BJ (cell line): ENCODE measurements at regions not wholly inside any gene's neighbourhood (a gene's known extent, or its start where the extent isn't known, plus 50 kb on each side); places are given as distances from the start of the nearest gene placed in this dataset.

ENCODE experiments used
- CTCF ChIA-PET: fragments of 350-600 bp; formaldehyde crosslinking; extraction: SDS; loops from one replicate; lab custom pipeline; 2021; ENCODE audit warnings: antibody characterized with exemption, inconsistent platforms; lab: Yijun Ruan, JAX
- POLR2A ChIA-PET: fragments of 300-600 bp; sonication (Branson Sonifier 250); formaldehyde crosslinking; extraction: SDS; loops from one replicate; lab custom pipeline; 2021; ENCODE audit warnings: antibody characterized with exemption; lab: Charles Lee
- DNase-seq: peaks from one replicate; pipeline ENCODE4 v3.0.0-alpha.2; 2011; ENCODE audit warnings: low read depth
- H3K27me3 ChIP-seq: 2 replicates; pipeline ENCODE4 v1.6.0; 2011; ENCODE audit warnings: low read length; ENCODE audit not compliant: control insufficient read depth, insufficient read depth
- H3K36me3 ChIP-seq: 2 replicates; pipeline ENCODE4 v1.5.1; 2011; ENCODE audit warnings: low read length; ENCODE audit not compliant: control insufficient read depth, insufficient read depth
- H3K4me3 ChIP-seq: 2 replicates; pipeline ENCODE4 v1.5.1; 2011; ENCODE audit warnings: low read depth, mild to moderate bottlenecking, control low read depth, low read length
- TF ChIP-seq, protein P1 (sequence below): IDR thresholded peaks from 2 replicates; pipeline ENCODE4 v1.5.1; 2011; ENCODE audit warnings: low read depth, mild to moderate bottlenecking, control low read depth, inconsistent platforms, low read length, moderate library complexity; ENCODE audit not compliant: insufficient read depth

DNA sequence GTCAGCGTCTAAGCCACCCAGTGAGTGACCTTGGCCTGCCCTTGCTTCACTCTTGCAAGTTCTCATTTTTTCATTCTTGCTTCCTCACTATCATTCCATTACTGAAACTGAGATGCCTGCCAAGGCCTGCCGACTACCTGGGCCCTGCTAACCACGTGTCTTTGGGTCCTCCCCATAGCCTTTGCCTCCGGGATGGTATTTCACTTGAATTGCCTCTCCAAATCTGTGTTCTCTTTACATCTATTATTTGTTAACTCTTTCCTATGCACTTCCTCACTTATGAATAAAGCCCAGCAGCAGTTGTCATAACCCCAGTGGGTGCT, 234.6 kb downstream of the SNX10 start:
- ChIA-PET CTCF (interaction anchor here (0.7 kb wide), 1 partner anchor 65 kb away, joined by 3 read pairs; no protein-coding TSS in a partner anchor), POLR2A (no interaction called here)
- TF ChIP-seq, protein P1, sequence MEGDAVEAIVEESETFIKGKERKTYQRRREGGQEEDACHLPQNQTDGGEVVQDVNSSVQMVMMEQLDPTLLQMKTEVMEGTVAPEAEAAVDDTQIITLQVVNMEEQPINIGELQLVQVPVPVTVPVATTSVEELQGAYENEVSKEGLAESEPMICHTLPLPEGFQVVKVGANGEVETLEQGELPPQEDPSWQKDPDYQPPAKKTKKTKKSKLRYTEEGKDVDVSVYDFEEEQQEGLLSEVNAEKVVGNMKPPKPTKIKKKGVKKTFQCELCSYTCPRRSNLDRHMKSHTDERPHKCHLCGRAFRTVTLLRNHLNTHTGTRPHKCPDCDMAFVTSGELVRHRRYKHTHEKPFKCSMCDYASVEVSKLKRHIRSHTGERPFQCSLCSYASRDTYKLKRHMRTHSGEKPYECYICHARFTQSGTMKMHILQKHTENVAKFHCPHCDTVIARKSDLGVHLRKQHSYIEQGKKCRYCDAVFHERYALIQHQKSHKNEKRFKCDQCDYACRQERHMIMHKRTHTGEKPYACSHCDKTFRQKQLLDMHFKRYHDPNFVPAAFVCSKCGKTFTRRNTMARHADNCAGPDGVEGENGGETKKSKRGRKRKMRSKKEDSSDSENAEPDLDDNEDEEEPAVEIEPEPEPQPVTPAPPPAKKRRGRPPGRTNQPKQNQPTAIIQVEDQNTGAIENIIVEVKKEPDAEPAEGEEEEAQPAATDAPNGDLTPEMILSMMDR, result no peak

DNA sequence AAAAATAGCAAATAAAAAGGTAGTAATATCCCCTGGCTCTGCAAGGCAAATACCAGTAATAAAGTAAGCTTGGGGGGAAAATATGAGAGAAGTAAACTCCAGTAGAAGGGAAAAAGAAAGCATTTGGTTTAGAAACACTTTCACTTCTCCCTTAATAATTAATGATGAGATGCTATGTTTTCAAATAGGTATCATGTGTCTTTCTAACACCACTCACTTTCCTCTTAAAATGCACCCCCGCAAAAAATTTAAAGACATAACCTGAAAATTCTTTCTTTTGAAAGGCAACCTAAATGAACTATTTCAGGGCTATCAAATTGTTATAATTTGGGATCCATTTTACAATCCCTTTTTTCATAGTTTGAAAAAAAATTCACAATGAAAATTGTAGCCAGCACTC, 240.3 kb downstream of the SNX10 start:
- DNase-seq, result no peak
- Histone ChIP-seq H3K4me3 (no peak overlapping the region), H3K27me3 (no peaks in the 10 kb centered on the region; the same call in 1 of the 2 replicates), H3K36me3 (no peaks in the 10 kb centered on the region)
- ChIA-PET CTCF (no interaction called here), POLR2A (no interaction called here)
- TF ChIP-seq, protein P1, result no peak

More for the DNA sequence above, 234.6 kb downstream of the SNX10 start:
- H3K27me3 ChIP-seq, result no peaks in the 10 kb centered on the region
- H3K4me3 ChIP-seq, result no peak overlapping the region
- DNase-seq, result no peak
- no peaks in the 10 kb centered on the region for H3K36me3 ChIP-seq

DNA sequence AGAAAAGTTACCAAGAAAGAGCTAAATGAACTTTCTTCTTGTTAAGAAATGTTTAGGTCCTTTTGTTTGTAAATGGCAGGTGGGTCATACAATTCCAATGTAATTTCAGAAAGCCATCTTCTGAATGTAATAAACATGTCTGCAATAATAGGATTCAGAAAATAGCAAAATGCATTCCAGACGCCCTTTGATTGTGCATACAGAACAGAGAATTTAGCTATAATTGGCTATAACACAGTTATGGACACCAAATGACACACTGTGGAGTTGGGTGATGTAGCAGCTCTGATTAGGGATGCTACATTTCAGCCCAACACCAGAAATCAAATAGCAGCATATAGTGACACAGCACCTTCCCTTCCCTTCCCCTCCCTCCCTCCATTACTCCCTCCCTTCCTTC, 240.8 kb downstream of the SNX10 start:
- Histone ChIP-seq H3K27me3 (no peaks in the 10 kb centered on the region; the same call in 1 of the 2 replicates), H3K4me3 (no peak overlapping the region), H3K36me3 (no peaks in the 10 kb centered on the region)
- TF ChIP-seq, protein P1, result no peak
- POLR2A ChIA-PET, result no interaction called here
- CTCF ChIA-PET, result no interaction called here
- DNase-seq, result no peak

DNA sequence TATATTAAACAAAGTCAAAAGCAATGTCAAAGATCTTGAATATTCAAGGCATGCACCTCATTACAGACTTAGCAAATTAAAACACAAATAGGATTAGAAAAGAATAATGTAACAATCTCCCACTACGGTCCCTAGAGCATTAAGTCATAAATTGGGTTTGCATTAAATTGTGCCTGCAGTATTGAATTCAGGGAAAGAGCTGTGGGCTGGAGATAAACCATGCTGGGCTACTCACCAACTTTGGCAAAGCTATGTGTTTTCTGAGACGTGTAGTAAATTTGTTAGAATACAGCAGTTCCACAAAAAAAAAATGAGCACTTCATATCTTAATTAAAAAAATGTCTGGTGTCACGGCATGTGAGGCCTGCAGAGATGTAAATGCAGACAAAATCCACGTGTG, 241.6 kb downstream of the SNX10 start:
- ChIA-PET CTCF (interaction anchor here (0.6 kb wide), 1 partner anchor 293 kb away, joined by 3 read pairs; no protein-coding TSS in a partner anchor), POLR2A (no interaction called here)
- H3K4me3 ChIP-seq, result no peak overlapping the region
- DNase-seq, result no peak
- H3K27me3 ChIP-seq, result no peaks in the 10 kb centered on the region; the same call in 1 of the 2 replicates
- H3K36me3 ChIP-seq, result no peaks in the 10 kb centered on the region
- TF ChIP-seq, protein P1, result no peak

DNA sequence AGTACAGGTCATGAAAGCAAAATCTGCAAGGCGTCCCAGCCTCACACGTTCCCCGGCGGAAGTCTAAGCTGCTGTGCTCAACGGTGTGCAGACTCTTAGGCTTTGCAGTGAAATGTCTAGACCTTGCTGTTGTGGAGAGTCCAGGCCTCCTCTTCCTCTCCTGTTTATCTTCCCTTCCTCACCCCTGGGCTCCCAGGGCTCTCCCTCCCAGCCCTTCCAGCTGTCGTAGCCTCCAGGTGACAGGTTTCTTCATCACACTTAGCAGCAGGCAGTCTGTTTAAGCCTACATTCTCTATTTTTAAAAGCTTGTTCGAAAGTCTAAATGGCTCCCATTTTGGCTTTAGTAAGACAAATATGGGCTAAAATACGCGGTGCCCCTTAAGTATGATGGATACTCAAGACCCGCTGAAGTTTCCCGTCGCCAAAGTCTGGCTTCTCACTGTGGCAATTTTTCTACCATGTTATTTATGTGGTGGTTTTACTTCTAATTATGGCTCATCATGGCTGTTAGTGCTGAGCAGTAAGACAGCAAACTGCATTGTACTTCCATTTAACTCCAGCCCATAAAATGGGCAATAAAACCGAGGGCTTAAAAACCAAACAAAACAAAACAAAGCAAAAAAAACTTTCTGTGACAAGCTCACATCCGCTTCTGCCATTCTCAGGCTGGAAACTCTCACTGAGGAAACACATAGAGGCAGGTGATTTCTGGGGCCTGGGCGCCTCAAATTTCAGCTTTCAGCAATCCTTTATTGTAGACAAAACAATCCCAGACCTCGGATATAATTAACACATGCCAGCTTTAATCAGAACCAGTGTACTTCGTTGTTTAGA, 243.2 kb downstream of the SNX10 start:
- no peaks in the 10 kb centered on the region; the same call in 1 of the 2 replicates for H3K27me3 ChIP-seq
- H3K36me3 ChIP-seq, result no peaks in the 10 kb centered on the region
- TF ChIP-seq, protein P1, result no peak
- POLR2A ChIA-PET, result no interaction called here
- CTCF ChIA-PET, result no interaction called here
- H3K4me3 ChIP-seq, result no peak overlapping the region
- no peak for DNase-seq
